Glutamatergic neuron (in vitro differentiated cells): ENCODE measurements at regions not wholly inside any gene's neighbourhood (a gene's known extent, or its start where the extent isn't known, plus 50 kb on each side); places are given as distances from the start of the nearest gene placed in this dataset.

Experiments
- DNase-seq: peaks from one replicate; pipeline ENCODE4 v3.0.0; 2022
- H3K27ac Mint-ChIP-seq: one replicate; pipeline ENCODE4 v1.8.0; 2020; ENCODE audit warnings: mild to moderate bottlenecking, mixed read lengths, inconsistent platforms; ENCODE audit not compliant: unreplicated experiment
- H3K27me3 Mint-ChIP-seq: one replicate; pipeline ENCODE4 v1.8.0; 2020; ENCODE audit warnings: mild to moderate bottlenecking, moderate library complexity, mixed read lengths, inconsistent platforms; ENCODE audit not compliant: unreplicated experiment
- H3K36me3 Mint-ChIP-seq: one replicate; pipeline ENCODE4 v1.8.0; 2020; ENCODE audit warnings: mild to moderate bottlenecking, mixed read lengths, inconsistent platforms; ENCODE audit not compliant: unreplicated experiment
- H3K4me1 Mint-ChIP-seq: one replicate; pipeline ENCODE4 v1.8.0; 2020; ENCODE audit warnings: mild to moderate bottlenecking, low read depth, mixed read lengths, inconsistent platforms; ENCODE audit not compliant: unreplicated experiment
- H3K4me3 Mint-ChIP-seq: one replicate; pipeline ENCODE4 v1.8.0; 2020; ENCODE audit warnings: mild to moderate bottlenecking, mixed read lengths, inconsistent platforms; ENCODE audit not compliant: unreplicated experiment
- H3K9me3 Mint-ChIP-seq: one replicate; pipeline ENCODE4 v1.8.0; 2020; ENCODE audit warnings: mild to moderate bottlenecking, moderate library complexity, mixed read lengths, inconsistent platforms; ENCODE audit not compliant: unreplicated experiment
- TF ChIP-seq, protein P1 (sequence below): fragments of 200-600 bp; sonication (generic); IDR thresholded peaks from one replicate; pipeline ENCODE4 v1.5.0; 2021; ENCODE audit not compliant: partially characterized antibody, unreplicated experiment

DNA sequence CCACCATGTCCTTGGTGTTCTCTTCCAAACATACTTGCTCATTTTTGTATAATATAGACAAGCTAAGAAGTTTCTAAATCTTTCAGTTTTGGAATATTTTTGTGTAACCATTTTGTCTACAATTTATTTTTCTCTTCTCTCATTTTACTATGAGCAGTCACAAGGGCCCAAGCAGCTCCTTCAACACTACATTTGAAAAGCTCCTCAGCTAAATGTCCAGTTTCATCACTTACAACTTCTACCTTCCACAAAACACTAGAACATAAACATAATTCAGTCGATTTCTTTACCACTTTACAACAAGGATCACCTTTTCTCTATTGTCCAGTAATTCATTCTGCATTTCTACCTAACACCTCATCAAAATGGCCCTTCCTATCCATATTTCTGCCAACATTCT, 554.4 kb downstream of the RAB28 start:
- DNase-seq = no peak
- Mint-ChIP-seq H3K27ac (no peak overlapping the region), H3K9me3 (no peaks in the 10 kb centered on the region), H3K4me1 (no peaks in the 10 kb centered on the region), H3K4me3 (no peak overlapping the region), H3K36me3 (no peaks in the 10 kb centered on the region), H3K27me3 (no peaks in the 10 kb centered on the region)
- TF ChIP-seq, protein P1, sequence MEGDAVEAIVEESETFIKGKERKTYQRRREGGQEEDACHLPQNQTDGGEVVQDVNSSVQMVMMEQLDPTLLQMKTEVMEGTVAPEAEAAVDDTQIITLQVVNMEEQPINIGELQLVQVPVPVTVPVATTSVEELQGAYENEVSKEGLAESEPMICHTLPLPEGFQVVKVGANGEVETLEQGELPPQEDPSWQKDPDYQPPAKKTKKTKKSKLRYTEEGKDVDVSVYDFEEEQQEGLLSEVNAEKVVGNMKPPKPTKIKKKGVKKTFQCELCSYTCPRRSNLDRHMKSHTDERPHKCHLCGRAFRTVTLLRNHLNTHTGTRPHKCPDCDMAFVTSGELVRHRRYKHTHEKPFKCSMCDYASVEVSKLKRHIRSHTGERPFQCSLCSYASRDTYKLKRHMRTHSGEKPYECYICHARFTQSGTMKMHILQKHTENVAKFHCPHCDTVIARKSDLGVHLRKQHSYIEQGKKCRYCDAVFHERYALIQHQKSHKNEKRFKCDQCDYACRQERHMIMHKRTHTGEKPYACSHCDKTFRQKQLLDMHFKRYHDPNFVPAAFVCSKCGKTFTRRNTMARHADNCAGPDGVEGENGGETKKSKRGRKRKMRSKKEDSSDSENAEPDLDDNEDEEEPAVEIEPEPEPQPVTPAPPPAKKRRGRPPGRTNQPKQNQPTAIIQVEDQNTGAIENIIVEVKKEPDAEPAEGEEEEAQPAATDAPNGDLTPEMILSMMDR = no peak

DNA sequence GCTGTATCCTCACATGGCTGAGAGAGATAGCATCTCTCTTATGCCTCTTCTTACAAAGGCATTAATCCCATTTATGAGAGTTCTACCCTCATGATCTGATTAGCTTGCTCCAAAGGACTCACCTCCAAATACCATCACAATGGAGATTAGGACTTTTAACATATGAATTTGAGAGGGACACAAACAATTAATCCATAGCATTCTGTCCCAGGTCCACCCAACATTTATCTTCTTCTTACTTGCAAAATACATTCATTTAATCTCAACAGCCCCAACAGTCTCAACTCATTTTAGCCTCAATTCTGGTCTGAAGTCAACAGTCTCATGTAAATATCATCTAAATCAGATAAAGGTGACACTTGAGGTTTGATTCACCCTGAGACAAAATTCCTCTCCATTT, 555.4 kb downstream of the RAB28 start:
- no peak for DNase-seq
- no peaks in the 10 kb centered on the region for H3K36me3 Mint-ChIP-seq
- no peak overlapping the region for H3K4me3 Mint-ChIP-seq
- no peaks in the 10 kb centered on the region for H3K27me3 Mint-ChIP-seq
- H3K4me1 Mint-ChIP-seq = no peaks in the 10 kb centered on the region
- no peak overlapping the region for H3K27ac Mint-ChIP-seq
- H3K9me3 Mint-ChIP-seq = no peaks in the 10 kb centered on the region
- TF ChIP-seq, protein P1 = no peak

DNA sequence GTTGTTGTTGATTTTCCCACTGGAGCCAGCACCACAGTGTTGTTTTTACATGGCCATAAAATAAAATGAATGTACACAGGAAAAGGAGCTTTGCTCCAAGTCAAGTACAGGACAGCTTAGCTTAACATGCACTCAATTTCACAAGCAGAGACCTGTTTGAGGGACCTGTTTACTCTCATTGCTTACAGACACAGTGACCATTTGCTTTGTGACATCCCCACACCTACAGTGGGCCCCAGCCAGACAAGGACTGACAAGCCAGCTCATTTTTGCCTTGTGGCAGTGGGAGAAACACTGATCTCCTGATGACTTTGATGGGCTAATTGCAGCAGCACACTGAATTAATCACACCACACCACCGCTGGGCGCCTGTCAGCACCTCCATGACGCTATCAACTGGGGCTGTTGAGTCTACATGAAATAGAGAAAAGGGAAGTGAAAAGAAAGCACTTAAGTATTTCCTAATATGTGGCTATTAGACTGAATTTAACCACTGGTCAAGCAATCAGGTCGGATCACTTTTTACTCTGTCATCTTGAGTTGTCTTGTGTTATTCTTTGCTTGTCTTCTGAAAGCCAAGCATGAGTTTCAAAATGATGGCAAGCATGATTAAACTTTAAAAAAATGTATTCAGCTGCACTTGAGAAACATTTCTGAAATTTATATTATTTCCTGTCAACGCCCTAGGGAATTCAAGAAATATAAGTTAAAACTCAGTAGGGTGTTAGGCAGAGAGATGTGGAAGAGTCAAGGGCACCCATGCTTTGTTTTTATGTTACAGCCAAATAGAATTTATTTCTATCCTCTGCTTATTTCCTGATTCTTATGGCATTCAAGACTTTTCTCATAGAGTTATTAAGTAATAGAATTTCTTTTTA, 557.7 kb downstream of the RAB28 start:
- H3K27ac Mint-ChIP-seq = no peak overlapping the region

DNA sequence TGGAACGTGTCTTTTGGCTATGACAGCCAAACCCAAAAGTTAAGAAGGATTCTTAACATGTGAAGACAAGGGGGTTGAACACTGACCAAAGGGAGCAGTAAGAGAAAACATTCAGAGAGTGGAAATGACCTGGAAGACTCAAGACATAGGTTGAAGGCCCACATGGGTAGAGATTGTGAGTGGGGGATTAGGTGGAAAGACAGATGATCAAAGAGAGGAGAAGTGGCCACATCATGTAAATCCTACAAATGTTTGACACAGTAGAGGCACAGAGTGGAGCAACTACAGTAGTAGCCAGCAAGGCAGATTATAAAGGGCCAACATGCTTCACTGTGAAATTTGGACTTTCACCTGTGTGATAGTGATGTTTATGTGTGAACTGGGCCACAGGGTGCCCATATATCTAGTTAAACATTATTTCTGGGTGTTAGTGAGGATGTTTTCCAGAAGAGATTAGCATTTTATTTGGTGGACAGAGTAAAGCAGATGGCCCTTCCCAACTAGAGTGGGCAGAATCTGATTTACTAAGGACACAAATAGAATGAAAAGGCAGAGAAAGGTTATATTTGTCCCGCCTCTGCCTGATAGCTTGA, 559.3 kb downstream of the RAB28 start:
- Mint-ChIP-seq H3K9me3 (no peaks in the 10 kb centered on the region), H3K36me3 (no peaks in the 10 kb centered on the region), H3K4me3 (no peak overlapping the region), H3K27me3 (no peaks in the 10 kb centered on the region), H3K4me1 (no peaks in the 10 kb centered on the region), H3K27ac (no peak overlapping the region)
- TF ChIP-seq, protein P1 = no peak
- no peak for DNase-seq

More for the DNA sequence above, 557.7 kb downstream of the RAB28 start:
- Mint-ChIP-seq H3K4me3 (no peak overlapping the region), H3K4me1 (no peaks in the 10 kb centered on the region), H3K9me3 (no peaks in the 10 kb centered on the region), H3K27me3 (no peaks in the 10 kb centered on the region), H3K36me3 (no peaks in the 10 kb centered on the region)
- TF ChIP-seq, protein P1 = no peak
- no peak for DNase-seq

DNA sequence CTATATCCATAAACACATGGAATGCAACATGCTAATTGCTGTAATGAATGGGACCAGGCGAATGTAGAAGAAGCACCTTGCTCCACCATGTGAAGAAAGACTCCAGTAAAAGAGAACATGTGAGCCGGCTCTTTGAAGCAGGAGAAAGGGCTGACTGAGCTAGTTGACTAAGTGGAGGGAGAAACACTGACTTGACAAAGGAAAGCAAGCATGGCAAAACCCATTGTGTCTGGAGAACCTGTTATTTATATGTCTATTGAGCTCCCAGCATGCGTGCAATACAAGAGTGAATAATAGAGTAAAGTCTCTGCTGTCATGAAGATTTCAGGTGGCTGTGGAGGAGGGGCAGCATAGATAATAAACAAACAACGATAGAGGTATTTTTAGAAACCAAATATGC, 559.9 kb downstream of the RAB28 start:
- Mint-ChIP-seq H3K36me3 (no peaks in the 10 kb centered on the region), H3K4me3 (no peak overlapping the region), H3K4me1 (no peaks in the 10 kb centered on the region), H3K27ac (no peak overlapping the region), H3K9me3 (no peaks in the 10 kb centered on the region), H3K27me3 (no peaks in the 10 kb centered on the region)
- TF ChIP-seq, protein P1 = no peak
- no peak for DNase-seq
